GM06990 (cell line): ENCODE measurements at regions not wholly inside any gene's neighbourhood (a gene's known extent, or its start where the extent isn't known, plus 50 kb on each side); places are given as distances from the start of the nearest gene placed in this dataset.

Source experiments
- DNase-seq: peaks from one replicate; pipeline ENCODE4 v3.0.0-alpha.2; 2011; ENCODE audit not compliant: insufficient read length; ENCODE audit errors: extremely low read depth
- H3K27me3 ChIP-seq: replicated peaks from 2 replicates; pipeline ENCODE4 v1.6.0; 2011; ENCODE audit warnings: low read length; ENCODE audit not compliant: control insufficient read depth, insufficient read depth
- H3K36me3 ChIP-seq: 2 replicates; pipeline ENCODE4 v1.5.1; 2011; ENCODE audit warnings: low read length; ENCODE audit not compliant: control insufficient read depth, insufficient read depth
- H3K4me3 ChIP-seq: replicated peaks from 2 replicates; pipeline ENCODE4 v1.5.1; 2011; ENCODE audit warnings: low read depth, mild to moderate bottlenecking, control low read depth, low read length
- TF ChIP-seq, protein P1 (sequence below): IDR thresholded peaks from 2 replicates; pipeline ENCODE4 v1.5.1; 2011; ENCODE audit warnings: low read length, control low read depth, mild to moderate bottlenecking, inconsistent platforms; ENCODE audit not compliant: insufficient read depth, poor library complexity, severe bottlenecking

GRCh38 chr2:63755965-63756364, 85.7 kb upstream of the UGP2 start:
- DNase-seq, result no peak
- no peak overlapping the region for H3K4me3 ChIP-seq
- H3K36me3 ChIP-seq, result no peaks in the 10 kb centered on the region
- no peaks in the 10 kb centered on the region; the same call in 1 of the 2 replicates for H3K27me3 ChIP-seq
- TF ChIP-seq, protein P1, sequence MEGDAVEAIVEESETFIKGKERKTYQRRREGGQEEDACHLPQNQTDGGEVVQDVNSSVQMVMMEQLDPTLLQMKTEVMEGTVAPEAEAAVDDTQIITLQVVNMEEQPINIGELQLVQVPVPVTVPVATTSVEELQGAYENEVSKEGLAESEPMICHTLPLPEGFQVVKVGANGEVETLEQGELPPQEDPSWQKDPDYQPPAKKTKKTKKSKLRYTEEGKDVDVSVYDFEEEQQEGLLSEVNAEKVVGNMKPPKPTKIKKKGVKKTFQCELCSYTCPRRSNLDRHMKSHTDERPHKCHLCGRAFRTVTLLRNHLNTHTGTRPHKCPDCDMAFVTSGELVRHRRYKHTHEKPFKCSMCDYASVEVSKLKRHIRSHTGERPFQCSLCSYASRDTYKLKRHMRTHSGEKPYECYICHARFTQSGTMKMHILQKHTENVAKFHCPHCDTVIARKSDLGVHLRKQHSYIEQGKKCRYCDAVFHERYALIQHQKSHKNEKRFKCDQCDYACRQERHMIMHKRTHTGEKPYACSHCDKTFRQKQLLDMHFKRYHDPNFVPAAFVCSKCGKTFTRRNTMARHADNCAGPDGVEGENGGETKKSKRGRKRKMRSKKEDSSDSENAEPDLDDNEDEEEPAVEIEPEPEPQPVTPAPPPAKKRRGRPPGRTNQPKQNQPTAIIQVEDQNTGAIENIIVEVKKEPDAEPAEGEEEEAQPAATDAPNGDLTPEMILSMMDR, result no peak

DNA sequence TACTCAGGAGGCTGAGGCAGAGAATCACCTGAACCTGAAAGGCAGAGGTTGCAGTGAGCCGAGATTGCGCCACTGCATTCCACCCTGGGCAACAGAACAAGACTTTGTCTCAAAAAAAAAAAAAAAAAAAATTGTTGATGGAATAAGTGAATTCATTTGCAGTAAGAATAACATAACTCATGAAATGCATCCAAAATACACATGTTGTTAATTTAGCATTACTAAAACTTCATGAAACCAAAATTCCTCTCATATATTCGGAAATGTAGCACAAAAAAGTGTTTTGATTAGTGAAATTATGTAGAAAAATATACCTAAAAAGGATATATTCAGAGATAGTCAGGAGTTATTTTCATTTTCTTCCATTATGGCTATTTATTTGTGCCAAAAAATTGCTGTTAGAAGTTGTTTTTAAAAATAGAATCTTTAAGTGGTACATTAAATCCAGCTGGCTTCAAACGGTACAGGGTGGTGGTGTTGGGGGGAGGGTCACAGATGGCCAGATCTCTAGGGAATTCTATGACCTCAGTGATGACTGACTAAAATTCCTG, 78.2 kb upstream of the UGP2 start:
- H3K36me3 ChIP-seq, result no peaks in the 10 kb centered on the region
- no peak for DNase-seq
- H3K4me3 ChIP-seq, result no peak overlapping the region

GRCh38 chr2:63764630-63765029, 77.1 kb upstream of the UGP2 start:
- DNase-seq, result no peak
- TF ChIP-seq, protein P1, result no peak
- no peak overlapping the region for H3K4me3 ChIP-seq

More for the DNA sequence above, 78.2 kb upstream of the UGP2 start:
- no peaks in the 10 kb centered on the region; the same call in 1 of the 2 replicates for H3K27me3 ChIP-seq
- TF ChIP-seq, protein P1, result no peak

GRCh38 chr2:63765117-63765516, 76.6 kb upstream of the UGP2 start:
- TF ChIP-seq, protein P1, result no peak
- Histone ChIP-seq H3K36me3 (no peaks in the 10 kb centered on the region), H3K4me3 (no peak overlapping the region), H3K27me3 (no peaks in the 10 kb centered on the region; the same call in 1 of the 2 replicates)
- no peak for DNase-seq

More at GRCh38 chr2:63764630-63765029, 77.1 kb upstream of the UGP2 start:
- H3K27me3 ChIP-seq, result no peaks in the 10 kb centered on the region; the same call in 1 of the 2 replicates
- H3K36me3 ChIP-seq, result no peaks in the 10 kb centered on the region

DNA sequence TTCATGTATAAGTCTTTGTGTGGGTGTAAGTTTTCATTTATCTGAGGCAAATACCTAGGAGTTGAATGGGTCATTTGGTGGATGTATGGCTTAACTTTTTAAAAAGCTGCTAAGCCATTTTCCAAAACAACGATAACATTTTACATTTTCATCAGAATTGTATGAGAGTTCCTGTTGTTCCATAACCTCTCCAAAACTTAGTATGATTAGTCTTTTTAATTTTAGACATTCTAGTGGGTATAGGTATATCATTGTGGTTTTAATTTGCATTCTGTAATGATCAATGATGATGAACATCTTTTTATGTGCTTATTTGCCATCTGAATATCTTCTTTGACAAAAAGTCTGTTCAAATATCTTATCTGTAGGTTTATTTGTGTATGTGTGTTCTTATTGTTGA, 74.4 kb upstream of the UGP2 start:
- TF ChIP-seq, protein P1, result no peak
- H3K4me3 ChIP-seq, result no peak overlapping the region
- DNase-seq, result no peak
- no peaks in the 10 kb centered on the region for H3K36me3 ChIP-seq
- no peaks in the 10 kb centered on the region for H3K27me3 ChIP-seq

DNA sequence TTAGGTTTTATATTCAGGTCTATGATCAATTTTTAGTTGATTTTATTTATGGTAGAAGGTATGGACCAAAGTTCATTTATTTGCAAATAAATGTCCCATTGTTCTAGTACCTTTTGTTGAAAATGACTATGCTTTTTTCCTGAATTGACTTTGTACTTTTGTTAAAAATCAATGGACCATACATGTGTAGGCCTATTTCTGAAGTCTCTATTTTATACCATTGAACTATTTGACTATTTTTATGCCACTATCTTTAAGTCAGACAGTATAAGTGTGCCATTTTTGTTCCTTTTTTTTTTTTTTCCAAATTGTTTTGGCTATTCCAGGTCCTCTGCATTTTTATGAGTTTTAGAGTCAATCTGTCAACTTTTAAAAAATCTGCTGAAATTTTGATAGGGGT, 73.6 kb upstream of the UGP2 start:
- Histone ChIP-seq H3K27me3 (no peaks in the 10 kb centered on the region), H3K36me3 (no peaks in the 10 kb centered on the region), H3K4me3 (no peak overlapping the region)
- peak; percentile 37 for DNase-seq
- TF ChIP-seq, protein P1, result no peak
